ENCODE measurements at regions not wholly inside any gene's neighbourhood (a gene's known extent, or its start where the extent isn't known, plus 50 kb on each side); places are given as distances from the start of the nearest gene placed in this dataset.
"Not testable (repeated sequence)": the region's sequence is repeated elsewhere in the genome, so short reads cannot be mapped to it uniquely, and the experiment has no call there.

DNA sequence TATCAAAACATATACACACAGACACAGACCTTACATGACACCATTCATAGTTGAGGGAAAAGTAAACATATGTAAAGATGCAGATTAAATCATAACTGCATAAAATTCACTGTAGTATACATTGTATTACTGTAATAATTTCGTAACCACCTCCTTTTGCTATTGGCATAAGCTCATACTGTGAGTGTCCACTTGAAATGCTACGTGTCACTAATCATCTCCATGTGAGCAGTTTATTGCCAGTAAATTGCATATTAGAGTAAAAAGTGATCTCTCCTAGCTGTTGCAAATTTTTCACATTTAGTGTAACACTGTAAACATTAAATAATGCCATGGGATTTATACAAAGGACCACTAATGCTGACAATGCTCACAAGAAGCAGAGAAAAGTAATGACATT is 256.7 kb upstream of the GNPDA2 start:
- no peak for DNase-seq

DNA sequence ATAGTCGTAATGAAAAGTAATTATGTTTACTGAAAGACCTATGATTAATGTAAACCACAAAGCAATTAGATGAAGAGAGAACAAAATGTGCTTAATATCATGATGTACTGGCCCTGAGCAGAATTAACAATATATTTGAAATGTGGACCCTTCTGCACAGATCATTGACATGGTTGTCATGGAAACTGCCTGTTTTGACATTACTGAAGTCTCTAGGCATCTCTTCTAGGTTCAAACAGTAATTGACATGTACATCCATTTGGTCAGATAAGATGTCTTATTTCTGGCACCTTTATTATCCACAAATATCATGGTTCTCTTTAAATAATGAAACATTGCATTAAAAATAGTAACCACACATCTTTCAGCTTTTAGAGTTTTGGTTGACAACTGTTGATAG is 251.7 kb upstream of the GNPDA2 start:
- DNase-seq = no peak

- DNase-seq = no peak
Measured at GRCh38 chr4:44965435-44966095, 239.2 kb upstream of the GNPDA2 start.

- not testable (repeated sequence) for DNase-seq
Measured at GRCh38 chr4:44964086-44964485, 237.7 kb upstream of the GNPDA2 start.

DNA sequence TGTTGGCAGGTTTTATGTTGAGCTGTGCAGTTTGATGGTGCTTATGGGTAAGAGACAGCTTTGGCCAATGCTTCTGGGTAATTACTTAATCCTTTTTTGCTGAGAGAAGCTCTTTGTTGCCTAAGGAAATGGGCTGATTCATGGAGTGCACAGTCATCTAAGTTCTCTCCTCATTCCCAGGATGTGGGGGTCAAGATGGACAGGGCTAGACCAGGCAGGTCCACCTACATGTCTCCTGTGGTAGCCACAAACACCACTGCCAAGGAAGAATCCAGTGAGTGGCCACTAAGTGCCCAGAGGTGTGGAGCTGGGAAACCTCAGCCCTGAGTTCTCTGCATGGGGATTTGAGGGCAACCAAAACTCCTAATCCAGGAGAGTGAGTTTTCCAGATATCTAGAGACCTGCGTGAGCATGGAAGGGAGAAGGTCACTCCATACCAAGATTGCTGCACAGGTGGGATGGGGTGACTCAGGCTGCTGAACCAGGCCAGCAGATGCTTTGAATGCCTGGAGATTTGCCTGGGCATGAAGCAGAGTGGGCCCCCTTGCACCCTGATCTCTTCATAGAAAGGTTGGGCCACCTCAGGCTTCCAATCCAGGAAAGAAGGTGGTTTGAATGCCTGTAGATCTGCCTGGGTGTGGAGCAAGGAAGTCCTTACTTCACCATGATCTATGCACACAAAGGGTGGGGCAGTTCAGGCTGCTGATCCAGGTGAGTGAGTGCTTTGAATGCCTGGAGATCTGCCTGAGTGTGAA is 234.8 kb upstream of the GNPDA2 start:
- DNase-seq = no peak

DNA sequence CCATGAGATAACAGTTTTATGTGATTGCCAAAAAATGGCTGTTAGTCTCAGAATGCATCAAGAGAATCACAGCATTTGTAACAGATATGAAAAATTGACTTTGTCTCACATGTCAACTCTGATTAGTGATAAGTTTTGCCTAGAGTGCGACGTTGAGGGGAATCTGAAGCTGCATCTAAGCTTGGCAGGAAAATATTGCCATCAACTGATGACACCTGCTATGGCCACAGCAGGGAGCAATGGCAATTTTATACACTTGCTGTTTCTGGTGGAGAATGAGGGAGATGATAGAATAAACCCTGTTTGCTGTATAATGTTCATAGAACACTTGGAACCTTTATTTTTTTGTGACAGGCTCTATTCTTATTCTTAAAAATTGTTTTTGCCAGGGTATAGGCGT is 205.4 kb upstream of the GNPDA2 start:
- no peak for DNase-seq

DNA sequence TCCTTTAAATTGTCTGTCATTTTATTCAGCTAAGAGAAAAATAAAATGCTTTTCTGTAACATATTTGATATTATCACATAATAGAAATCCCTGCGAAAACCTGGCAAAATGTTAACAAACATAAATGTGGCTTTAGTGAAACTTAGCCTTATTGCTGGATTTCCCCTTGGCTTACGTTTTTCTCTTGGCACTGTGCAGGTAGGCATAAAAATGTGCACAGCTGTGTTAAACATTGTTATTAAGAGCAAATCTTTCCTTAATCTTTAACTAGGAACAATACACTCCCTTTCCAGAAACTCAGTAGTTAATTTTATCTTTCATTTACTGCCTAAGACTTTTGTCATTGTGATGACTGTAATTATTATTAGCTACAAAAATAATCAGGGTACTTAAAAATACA is 202.4 kb upstream of the GNPDA2 start:
- DNase-seq = no peak

DNA sequence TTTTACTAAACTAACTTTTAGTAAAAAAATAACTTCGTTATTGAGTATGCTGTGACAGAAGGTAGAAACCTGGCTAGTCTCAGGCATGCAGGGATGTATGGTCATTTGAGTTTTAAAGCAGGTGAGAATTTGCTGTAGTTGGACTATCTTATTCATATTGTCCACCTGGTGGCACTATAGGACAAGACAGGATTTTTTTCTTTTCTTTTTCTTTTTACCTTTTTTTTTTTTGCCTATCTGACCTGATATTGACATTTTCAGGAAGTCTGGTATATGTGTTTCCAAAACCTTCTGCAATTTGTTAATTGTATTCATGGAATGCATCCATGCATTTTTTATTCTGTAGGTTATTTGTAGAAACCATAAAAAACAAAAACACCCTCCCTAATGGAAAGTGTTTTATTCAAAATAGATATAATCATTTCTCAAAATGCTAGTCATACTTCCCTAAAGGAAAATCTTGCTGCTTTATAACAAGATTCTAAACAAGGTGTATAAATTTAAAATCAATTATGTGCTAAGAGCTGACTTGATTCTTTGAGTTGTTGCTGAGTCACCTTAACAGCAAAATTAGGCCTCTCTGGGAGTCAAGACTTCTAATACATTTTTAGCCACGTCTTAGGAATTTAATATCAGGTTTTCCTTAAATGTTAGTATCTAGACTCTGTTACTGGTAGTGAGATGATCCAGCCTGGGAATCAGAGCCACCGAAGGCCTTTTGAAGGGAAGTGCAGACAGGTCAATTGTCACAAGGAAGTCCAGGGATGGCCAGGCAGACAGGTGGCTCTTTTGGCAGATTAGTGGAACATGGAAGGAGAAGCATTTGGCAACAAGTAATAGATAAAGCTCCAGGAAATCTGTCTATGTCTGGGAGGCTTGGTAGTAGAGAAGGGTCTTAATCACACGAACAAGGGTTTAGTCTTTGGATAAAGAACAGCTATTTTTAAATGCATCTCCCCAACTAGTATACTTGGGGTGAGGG is 201.3 kb upstream of the GNPDA2 start:
- no peak for DNase-seq

DNA sequence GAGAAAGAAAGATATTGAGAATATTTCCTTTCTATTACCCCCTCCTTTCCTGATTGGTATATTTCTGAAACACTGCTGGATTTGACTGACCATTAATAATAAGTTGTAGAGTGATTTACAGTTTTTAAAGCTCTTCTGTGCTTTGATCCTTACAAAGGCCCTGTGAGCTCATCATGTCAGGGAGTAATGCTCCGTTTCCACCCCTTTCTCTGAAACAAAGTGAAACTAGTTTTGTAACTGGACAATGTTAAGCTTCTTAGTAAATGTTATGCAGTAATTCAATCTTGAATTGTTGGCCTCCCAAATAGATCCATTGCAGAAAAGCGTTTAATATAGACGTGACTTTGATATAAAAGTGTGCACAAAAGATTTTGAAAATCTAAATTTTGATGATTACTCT is 190.1 kb upstream of the GNPDA2 start:
- DNase-seq = no peak

DNA sequence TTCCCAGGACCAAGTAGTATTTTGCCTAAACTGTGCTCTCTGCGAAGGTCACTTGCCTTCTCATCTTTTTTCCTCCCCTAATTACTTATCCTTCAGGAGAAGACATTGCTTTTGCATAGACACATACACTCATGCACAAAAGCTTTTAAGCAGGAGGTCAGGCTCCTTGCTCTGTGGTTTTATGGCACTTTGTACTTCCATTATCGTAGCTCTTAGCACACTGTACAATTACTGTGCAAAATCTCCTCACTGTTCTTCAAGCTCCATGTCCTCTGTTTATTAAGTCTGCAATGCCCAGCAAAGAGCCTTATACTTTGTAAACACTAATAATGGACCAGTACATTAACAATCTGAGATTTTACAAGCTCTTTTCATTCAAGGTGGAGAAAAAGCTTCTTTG is 188.4 kb upstream of the GNPDA2 start:
- DNase-seq = no peak

DNA sequence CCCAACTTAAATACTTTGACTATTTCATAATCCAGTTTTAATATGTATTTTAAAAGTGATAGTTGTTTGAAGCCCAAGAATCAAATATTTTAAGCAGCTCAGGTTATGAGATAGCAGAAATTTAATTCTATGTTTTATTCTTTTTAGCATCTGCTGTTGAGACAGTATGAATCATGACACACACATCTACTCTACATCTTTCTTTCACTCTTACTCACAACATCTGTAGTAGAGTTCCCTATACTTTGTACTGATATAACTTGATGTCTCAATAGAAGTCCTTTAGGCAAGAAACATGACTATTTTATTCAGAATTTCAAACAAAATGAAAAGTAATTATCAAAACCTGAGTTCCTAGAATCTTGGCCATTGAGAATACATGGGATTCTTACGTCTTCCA is 187.9 kb upstream of the GNPDA2 start:
- no peak for DNase-seq

- peak in 5 of 56 donors; percentile 0 to 15 (median 5) for DNase-seq
Measured at GRCh38 chr4:44912980-44913379, 186.6 kb upstream of the GNPDA2 start.

DNA sequence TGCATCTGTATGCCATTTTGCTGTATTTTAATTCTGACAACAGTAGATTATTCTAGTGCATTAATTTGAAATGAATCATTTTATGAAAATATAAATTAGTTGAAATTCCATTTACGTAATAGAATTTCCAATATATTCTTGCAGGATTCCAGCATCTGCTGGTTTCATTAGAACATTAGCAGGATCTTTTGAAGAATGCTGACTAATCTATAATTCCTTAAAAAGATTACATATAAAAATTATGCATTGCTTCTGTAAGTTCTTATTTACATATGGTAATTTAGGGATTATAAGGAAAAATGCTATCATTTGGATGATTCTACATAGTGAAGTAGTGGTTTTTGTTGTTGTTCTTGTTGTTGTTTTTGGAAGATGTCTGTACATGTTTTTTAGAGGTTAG is 182.2 kb upstream of the GNPDA2 start:
- DNase-seq = no peak

- no peak for DNase-seq
Measured at GRCh38 chr4:44872246-44872645, 145.9 kb upstream of the GNPDA2 start.

DNA sequence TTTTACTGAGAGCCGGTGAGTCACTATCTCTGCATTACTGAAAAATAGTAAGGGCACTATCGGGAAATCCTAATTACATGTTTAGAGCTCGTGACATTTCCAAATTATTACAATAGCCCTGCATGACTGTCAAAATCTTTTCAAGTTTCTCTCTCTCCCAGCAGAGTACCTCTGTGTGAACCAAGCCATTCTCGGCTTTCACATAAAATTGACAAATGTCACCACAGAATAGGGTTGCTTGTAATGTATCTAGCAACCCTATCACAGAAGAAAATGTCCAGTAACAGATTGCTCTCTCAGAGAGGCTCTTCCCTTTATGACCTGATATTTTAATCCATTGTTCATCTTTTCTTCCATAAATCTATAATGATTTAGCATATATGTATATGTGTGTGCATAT is 144.8 kb upstream of the GNPDA2 start:
- DNase-seq = no peak

DNA sequence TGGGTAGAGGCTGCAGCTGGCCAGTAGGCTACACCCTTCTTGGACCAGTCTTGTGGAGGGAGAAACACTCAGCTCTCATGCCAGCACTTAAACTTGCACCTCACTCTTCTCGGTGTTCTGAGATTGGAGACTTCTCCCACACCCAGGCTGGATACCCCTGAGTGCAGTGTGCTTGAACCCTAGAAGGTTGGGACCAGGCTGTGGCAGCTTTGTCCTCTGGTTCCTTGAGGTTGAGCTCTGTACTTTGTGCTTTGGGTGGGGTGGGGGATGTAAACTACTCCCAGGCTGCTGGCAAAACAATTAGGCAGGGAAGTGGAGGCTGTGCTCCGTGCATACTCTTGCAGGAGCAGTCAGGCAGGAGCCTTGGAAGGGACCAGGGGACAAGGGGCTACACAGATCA is 143.6 kb upstream of the GNPDA2 start:
- DNase-seq = no peak

DNA sequence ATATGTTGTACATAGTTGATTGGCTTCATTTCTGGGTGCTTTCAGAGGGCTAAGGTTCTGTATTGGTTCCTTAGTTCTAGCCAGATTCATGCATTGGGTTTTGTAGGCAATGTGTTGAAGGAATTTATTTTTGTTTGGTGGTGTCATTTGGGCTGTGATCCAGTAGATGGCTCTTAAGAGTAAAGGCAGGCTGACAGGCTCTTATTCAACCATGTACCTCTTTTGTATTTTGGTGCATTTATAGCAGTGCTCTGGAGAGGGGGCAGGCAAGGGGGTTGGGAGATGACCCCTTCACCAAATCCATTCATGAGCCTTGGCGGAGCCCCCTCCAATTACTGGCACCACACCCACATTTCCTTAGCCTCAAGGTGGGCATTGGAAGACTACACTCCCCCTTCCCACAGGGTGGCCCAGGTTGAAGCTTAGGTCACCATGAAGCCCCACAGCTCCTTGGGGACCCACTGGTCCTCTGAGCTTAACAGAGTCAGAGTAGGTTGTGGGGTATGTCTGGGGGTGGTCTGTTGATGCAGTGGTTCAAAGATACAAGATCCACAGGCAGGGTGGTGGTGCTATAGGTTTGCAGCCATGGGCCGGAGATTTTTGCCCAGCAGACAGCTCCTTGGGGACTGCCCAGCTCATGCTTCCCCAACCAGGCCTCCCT is 143.0 kb upstream of the GNPDA2 start:
- DNase-seq = no peak

DNA sequence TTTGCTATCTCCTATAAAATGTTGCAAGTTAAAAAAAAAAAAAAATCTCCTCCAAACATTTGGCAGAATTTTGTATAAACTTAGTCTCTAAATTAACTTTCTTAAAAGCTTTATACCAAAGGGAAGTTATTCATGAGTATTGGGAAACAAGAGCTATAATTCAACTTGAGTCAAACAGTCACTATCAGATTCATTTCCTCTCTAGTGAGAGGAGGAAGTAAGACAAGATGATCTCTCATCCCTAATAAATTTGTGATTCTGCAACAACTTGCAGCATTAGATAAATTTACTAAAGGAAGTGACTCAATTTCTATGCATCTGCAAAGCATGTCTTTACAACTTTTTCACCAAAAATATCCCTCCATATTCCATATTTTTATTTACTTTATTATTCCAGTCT is 135.4 kb upstream of the GNPDA2 start:
- no peak for DNase-seq

- DNase-seq = no peak
Measured at GRCh38 chr4:44859477-44859876, 133.1 kb upstream of the GNPDA2 start.

DNA sequence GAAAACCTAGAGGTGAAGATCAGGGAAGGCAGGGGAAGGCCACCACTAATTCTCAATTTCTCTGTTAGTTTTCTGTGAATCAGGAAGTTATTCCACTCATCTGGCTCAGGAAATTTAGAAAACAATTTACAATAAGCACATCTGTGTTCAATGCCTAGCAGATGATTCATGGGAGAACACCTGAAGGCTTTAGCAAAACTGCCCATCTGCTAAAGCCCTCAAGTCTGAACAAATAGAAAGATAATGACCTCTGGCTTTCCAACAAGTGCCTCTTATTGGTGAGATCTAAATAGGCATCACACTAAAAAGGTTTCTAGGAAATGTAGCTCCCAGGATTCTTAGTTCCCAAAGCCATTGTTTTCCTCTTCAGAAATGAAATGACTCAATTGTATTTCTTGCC is 122.1 kb upstream of the GNPDA2 start:
- DNase-seq = no peak

DNA sequence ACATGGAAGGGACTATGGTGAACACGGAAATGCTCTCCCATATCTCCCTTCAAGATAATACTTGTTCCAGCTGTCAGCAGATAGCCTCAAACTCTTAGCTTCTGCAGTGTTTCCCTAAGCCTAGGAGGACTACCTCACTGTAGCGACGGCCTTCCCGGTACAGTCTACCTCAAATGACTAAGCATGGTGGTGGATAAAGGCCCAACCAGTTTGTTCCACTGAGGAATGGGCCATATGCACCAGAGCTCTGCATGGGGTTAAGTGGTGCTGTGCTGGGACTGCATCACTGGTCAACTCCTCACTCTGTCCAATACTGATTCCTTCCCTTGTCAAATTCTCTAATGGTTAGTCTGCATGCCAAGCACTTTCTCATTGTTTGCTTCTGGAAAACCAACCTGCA is 119.6 kb upstream of the GNPDA2 start:
- no peak for DNase-seq

DNA sequence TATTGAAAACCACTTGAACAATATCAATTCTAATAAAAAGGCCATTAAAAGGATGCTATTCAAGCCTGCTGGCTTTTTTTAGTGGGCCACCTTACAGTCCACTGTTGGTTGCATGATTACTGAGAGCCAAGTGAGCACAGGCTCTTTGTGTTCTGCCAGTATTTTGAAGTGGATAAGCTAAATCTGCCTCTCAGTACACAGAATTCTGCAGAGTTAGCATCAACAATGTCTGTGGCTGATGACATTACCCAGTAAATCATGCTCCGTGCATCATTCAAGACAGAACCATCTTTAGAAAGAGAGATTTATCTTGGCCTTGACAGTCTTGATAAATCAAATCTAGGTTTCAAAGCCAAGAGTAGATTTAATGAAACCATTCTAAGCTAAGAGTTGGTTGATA is 119.0 kb upstream of the GNPDA2 start:
- no peak for DNase-seq
